SHP77 (cell line): ENCODE measurements at regions not wholly inside any gene's neighbourhood (a gene's known extent, or its start where the extent isn't known, plus 50 kb on each side); places are given as distances from the start of the nearest gene placed in this dataset.
"Not testable (repeated sequence)": the region's sequence is repeated elsewhere in the genome, so short reads cannot be mapped to it uniquely, and the experiment has no call there.

ENCODE experiments used
- DNase-seq, 2 experiments: peaks; one replicate each; lab custom pipeline; 2025; lab: John Stamatoyannopoulos, UW

DNA sequence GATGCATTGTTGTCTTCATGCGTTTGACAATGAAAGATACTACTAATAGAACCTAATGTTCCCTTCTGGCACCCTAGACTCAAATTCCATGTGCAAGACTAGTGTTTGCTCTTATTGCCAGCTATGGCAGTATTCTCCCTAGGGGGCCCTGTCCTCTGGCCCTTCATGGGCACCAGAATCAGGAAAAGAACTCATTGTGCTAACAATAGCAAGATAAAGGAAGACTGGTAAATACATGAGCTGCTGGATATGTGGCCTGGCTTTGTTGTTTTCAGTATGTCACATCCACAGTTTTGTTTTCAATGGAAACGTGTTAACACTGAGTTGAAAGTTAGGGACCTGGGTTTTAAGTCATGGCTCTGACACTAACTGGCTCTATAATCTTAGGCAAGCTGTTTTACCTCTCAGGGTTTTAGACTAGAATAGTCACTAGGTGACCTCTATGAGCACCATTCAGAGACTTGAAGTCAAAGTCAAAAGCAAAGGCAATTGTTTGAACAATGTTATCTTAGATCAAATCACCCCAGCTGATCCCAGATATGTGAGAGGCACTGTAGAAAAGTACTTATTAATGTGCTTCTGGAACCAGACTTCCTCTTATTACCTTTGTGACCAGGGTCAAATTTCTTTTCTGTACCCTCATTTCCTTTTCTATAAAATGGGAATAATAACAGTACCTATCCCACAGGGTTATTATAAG lies 253.7 kb upstream of the DIAPH2 start:
- no peak for DNase-seq

- no peak for DNase-seq
These were observed 252.0 kb upstream of the DIAPH2 start for GRCh38 chrX:96432647-96433046.

GRCh38 chrX:96433409-96434077 lies 251.1 kb upstream of the DIAPH2 start:
- no peak for DNase-seq

DNA sequence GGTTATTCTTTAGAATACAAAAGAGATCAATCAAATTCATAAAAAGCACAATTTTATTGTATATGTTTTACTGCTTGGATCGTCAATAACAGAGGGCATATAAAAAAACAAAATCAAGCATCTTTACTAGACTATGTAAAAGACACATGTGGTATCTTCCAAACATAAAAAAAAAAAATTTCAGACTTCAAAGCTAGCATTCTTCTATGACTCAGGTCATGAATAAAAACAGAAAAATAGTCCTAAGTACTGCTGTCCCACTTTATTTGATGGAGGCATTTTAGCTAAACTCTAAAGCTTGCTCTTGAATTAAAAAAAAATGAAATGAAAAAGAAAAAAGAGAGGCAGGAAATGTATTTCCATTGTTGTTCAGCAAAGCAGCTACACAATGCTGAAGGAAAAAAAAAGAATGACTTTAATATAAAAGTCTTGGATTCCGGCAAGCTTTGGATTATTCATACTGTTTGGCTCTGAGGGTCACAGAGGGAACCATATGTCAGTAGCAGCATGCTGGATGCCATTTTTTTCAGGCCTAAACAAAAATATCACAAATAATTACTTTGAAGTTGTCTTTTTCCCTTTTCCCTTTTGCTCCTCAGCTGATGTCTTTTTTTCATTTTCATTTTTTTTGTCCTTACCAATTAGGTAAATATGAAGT lies 249.1 kb upstream of the DIAPH2 start:
- no peak for DNase-seq

DNA sequence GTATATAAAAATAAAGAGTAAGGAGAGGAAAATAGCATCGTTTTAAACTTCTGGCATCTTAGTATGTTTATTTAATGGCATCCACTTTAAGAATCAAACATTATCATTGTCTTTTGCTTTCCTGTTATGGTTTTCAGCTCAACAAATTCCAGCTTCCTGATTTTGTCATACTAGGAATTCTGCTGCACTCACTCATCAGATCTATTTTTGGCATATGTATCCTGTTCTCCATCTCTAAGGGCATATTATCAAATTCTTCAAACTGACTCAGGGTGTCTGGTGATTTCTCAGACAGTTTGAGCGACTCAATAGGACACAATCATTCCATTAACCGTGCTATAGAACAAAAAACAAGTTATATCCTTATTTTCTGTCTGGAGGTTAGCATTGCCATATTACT lies 248.5 kb upstream of the DIAPH2 start:
- no peak for DNase-seq

DNA sequence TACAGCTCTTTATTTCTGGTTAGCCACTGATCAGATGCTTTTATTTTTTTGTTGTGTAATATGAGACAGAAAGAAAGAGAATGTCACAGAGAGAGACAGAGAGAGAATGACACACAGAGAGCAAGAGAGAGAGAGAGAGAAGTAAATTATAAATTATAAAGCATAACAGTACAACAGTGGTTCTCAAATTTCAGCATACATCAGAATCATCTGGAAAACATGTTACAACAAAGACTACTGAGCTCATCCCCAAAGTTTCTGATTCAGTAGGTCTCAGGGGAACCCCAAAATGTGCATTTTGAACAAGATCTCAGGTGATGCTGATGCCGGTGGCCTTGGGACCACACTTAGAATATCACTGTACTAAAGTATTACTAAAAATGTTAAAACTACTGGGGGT lies 245.8 kb upstream of the DIAPH2 start:
- no peak for DNase-seq

DNA sequence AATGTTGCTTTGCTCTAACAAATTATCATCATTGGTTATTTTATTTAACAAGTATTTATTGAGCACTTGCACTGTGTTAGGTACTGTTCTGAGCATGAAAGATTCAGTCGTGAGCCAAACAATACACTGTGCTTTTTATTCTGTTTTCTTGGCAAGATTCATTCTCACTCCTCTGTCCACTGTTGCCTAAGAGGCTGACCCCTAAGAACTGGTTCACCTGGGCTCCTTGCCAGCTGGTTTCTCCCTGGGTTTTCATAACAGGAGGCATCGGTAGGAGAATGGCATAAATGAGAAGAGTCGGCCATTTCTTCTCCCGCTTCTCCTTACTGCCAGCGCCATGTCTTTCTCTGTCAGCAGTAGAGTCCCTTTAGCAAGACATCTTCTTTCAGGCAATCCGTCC lies 243.7 kb upstream of the DIAPH2 start:
- no peak for DNase-seq

DNA sequence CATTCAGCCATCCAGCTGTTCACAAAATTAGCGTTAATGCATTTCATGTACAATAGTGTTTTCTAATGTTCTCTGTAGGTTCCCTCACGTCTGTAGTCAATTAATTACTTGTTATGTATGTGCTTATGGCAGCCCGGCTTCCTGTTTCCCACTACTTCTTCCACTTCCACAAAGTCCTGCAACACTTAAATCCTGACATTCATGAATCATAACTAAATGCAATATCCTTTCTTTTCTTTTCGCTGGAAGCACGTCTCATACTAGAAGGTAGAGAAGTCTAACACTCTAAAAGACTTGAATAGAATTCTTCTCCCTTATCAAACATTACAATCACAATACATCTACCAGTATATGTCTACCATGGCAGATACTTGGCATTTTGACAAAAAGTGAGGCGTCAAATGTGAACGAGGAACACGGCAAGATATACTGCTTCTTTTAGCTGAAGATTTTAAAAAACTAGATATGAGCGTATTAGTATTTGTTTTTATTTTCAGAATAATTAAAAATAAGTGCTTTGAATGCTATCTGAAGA lies 239.0 kb upstream of the DIAPH2 start:
- no peak for DNase-seq

DNA sequence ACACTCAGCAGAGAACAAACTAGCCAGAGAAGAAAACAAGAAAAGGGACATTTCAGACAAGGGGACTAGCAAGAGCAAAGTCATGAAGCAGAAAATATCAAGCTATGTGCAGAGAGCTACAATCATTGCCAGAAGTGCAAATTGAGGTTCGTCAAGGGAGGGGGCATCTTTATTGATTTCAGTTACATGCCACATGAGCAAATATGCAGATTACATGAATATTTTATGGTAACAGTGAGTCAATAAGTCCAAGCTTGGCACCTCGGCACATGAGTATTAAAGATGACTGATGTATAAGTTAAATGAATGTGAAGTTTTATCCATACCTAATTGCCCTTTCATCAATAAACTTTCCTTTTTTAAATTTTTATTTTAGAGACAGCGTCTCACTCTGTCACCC lies 238.1 kb upstream of the DIAPH2 start:
- no peak for DNase-seq

DNA sequence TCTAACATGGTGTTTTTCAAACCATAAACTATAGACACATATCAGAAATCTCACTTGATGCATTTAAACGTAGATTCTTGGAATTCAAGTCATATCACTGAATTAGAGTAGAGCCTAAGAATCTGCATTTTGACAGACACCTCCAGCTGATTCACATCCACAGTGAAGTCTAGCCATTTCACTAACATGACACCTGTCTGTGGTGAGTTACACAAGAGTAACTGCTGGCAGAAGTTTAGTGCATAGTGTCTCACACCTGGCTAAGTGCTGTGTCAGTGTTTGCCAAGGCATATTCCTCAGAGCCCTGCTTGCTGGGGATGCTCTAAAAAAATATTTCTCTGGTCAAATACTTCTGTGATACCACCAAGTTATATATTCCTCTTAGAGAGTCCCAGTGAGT lies 237.5 kb upstream of the DIAPH2 start:
- DNase-seq = no peak

DNA sequence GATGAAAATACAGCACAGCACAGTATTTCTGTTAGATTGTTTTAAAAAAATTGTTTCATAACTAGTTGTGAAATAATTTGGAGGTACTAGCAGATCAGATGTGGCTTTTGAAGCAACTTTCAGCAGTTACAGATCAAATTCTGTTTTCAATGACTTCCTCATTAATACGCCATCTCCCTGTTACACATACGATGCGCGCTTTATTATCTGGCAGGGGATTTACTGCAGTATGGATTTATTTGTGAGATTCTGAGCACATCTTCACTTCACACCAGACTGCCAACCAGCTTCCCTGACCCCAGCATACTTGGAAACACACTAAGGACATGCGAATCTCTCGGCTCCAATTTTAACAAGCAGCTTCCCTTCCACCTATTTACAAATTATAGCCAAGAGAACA lies 235.5 kb upstream of the DIAPH2 start:
- no peak for DNase-seq

GRCh38 chrX:96449896-96450295 lies 234.7 kb upstream of the DIAPH2 start:
- DNase-seq = no peak

DNA sequence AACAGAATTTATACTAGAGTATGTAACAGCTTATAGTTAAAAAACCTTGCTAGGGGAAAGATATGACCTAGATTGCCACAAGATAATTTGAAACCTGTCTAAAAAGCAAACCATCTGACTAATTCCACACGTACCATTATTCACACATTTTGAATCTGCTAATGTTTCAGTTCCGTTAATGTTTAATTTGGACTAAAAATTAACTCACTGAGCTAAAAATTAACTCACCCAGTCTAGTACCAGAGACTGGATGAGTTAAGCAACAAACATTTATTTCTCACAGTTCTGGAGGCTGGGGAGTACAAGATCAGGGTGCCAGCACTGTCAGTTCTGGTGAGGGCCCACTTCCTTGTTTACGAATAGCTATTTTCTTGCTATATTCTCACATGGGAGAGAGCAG lies 231.5 kb upstream of the DIAPH2 start:
- DNase-seq = no peak

- DNase-seq = no peak
These were observed 229.6 kb upstream of the DIAPH2 start for GRCh38 chrX:96455078-96455477.

DNA sequence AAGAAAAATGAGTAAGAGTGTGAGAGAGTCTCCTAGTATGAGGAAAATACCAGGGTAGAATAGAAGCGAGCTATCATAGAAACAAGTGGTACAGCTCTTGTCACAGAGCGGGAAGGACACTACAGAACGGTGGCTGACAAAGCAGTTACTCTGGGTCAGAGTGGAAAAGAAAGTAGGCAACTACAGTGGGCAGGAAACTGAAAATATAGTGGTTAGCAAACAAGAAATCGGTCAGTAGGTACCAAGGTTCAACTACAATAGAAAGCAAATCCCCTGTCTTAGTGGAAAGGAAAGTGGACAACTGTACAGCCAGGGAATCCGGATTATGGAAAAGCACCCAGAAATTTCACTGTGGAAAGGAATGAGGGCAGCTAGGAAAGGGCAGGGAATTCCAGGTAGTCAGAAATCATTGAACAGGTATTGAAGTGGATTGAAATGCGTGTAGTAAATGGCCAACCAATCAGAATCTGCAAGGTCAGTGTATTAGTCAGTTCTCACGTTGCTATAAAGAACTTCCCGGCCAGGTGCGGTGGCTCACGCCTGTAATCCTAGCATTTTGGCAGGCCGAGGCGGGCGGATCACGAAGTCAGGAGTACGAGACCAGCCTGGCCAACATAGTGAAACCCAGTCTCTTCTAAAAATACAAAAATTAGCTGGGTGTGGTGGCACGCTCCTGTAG lies 219.6 kb upstream of the DIAPH2 start:
- peak in 1 of 2 experiments; percentile 5 for DNase-seq

- no peak for DNase-seq
These were observed 210.5 kb upstream of the DIAPH2 start for GRCh38 chrX:96474029-96474740.

DNA sequence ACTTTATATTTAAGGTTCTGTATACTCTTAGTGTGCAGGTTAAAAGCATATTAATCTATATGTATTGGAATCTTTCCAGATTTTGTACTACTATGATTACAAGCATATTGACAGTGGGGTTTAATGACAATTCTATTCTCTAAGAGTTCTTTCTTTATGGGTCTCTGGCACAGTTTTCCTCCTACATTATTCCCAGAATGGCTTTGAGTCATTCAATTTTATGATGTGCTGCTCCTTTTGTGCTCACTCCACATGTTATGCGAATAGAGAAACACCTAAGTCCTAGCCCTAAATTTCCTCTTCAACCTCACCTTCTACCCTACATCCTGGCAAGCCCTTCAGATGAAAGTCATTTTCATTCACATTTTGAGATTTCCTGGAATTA lies 209.9 kb upstream of the DIAPH2 start:
- no peak for DNase-seq

GRCh38 chrX:96480081-96480480 lies 204.6 kb upstream of the DIAPH2 start:
- no peak for DNase-seq

DNA sequence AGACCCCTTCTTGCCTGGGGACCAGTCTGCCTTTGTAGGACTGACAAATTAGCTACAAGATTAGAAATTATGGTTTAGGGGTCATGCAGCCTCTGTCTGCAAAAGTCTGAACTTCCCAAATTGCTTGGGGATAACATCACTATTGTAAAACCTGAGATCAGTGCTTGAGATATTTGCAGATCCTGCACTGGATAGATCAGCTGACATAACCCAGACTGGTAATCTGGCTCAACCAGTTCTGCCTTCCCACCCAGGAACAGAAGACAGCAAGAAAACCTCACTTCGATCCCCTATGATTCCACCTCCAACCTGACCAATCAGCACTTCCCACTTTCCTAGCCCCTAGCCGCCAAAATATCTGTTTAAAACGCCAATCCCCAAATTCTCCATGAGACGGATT lies 202.8 kb upstream of the DIAPH2 start:
- DNase-seq = no peak

GRCh38 chrX:96483647-96484160 lies 200.9 kb upstream of the DIAPH2 start:
- no peak for DNase-seq

DNA sequence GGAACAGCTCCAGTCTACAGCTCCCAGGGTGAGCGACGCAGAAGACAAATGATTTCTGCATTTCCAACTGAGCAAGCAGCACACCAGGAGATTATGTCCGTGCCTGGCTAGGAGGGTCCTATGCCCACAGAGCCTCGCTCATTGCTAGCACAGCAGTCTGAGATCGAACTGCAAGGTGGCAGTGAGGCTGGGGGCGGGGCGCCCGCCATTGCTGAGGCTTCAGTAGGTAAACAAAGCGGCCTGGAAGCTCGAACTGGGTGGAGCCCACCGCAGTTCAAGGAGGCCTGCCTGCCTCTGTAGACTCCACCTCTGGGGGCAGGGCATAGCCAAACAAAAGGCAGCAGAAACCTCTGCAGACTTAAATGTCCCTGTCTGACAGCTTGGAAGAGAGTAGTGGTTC lies 198.0 kb upstream of the DIAPH2 start:
- not testable (repeated sequence) for DNase-seq

DNA sequence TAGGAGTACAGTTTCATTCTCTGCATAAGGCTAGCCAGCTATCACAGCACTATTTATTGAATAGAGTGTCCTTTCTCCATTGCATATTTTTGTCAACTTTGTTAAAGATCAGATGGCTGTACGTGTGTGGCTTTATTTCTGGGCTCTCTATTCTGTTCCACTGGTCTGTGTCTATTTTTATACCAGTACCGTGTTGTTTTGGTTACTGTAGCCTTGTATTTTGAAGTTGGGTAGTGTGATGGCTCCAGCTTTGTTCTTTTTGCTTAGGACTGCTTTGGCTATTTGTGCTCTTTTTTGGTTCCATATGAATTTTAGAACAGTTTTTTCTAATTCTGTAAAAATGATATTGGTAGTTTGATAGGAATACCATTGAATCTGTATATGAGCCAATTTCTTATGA lies 182.1 kb upstream of the DIAPH2 start:
- DNase-seq = no peak
